ENCODE measurements at regions not wholly inside any gene's neighbourhood (a gene's known extent, or its start where the extent isn't known, plus 50 kb on each side); places are given as distances from the start of the nearest gene placed in this dataset.

- DNase-seq, result no peak
Measured at GRCh38 chr16:86063760-86064405, 164.9 kb downstream of the IRF8 start.

- no peak for DNase-seq
Measured at GRCh38 chr16:86064431-86065250, 165.7 kb downstream of the IRF8 start.

- no peak for DNase-seq
Measured at GRCh38 chr16:86065711-86066110, 166.7 kb downstream of the IRF8 start.

- DNase-seq, result no peak
Measured at GRCh38 chr16:86066811-86067210, 167.8 kb downstream of the IRF8 start.

- no peak for DNase-seq
Measured at GRCh38 chr16:86067516-86067915, 168.6 kb downstream of the IRF8 start.

- DNase-seq, result no peak
Measured at GRCh38 chr16:86067936-86068335, 169.0 kb downstream of the IRF8 start.

GRCh38 chr16:86068722-86069121 is 169.8 kb downstream of the IRF8 start:
- no peak for DNase-seq

- DNase-seq, result no peak
Measured at GRCh38 chr16:86069736-86070298, 170.9 kb downstream of the IRF8 start.

GRCh38 chr16:86070484-86070883 is 171.5 kb downstream of the IRF8 start:
- DNase-seq, result no peak

- no peak for DNase-seq
Measured at GRCh38 chr16:86070971-86071370, 172.0 kb downstream of the IRF8 start.

GRCh38 chr16:86071611-86072240 is 172.8 kb downstream of the IRF8 start:
- DNase-seq, result no peak

GRCh38 chr16:86072328-86073102 is 173.6 kb downstream of the IRF8 start:
- peak in 1 of 2 donors; percentile 5 for DNase-seq

- DNase-seq, result no peak
Measured at GRCh38 chr16:86073103-86073625, 174.2 kb downstream of the IRF8 start.

GRCh38 chr16:86073763-86074493 is 175.0 kb downstream of the IRF8 start:
- no peak for DNase-seq

- DNase-seq, result no peak
Measured at GRCh38 chr16:86074651-86075487, 175.9 kb downstream of the IRF8 start.

- no peak for DNase-seq
Measured at GRCh38 chr16:86075488-86075785, 176.5 kb downstream of the IRF8 start.

- DNase-seq, result no peak
Measured at GRCh38 chr16:86075839-86076440, 177.0 kb downstream of the IRF8 start.

GRCh38 chr16:86076606-86077005 is 177.6 kb downstream of the IRF8 start:
- no peak for DNase-seq

GRCh38 chr16:86077243-86077940 is 178.4 kb downstream of the IRF8 start:
- DNase-seq, result no peak

GRCh38 chr16:86078121-86078600 is 179.2 kb downstream of the IRF8 start:
- DNase-seq, result no peak

All from activated CD4-positive, alpha-beta T cell treated with anti-CD3 and anti-CD28 coated beads for 4 hours (primary cell).